Panc1 (cell line): ENCODE measurements at regions not wholly inside any gene's neighbourhood (a gene's known extent, or its start where the extent isn't known, plus 50 kb on each side); places are given as distances from the start of the nearest gene placed in this dataset.

Experiments
- ATAC-seq: fragments of 200-7000 bp; cut with Tn5 transposase; 2 replicates; pipeline ENCODE4 v1.9.1; 2020; ENCODE audit warnings: mild to moderate bottlenecking, moderate library complexity
- BruUV-seq: library from RNA; stranded (reverse); fragments of 400-500 nt; replicated peaks from 2 replicates; lab custom pipeline; 2021; lab: Mats Ljungman, UMichigan
- CTCF ChIA-PET: fragments of 300-600 bp; sonication (Branson Sonifier 250); formaldehyde crosslinking; loops from one replicate; lab custom pipeline; 2022; ENCODE audit warnings: antibody characterized with exemption; lab: Charles Lee
- POLR2A ChIA-PET: fragments of 300-600 bp; sonication (Branson Sonifier 250); formaldehyde crosslinking; loops from one replicate; lab custom pipeline; 2022; ENCODE audit warnings: antibody characterized with exemption; lab: Charles Lee
- DNase-seq: peaks from one replicate; pipeline ENCODE4 v3.0.0-alpha.2; 2010; ENCODE audit warnings: low read depth, low spot score
- H3K27ac ChIP-seq: 2 replicates; pipeline ENCODE4 v1.5.1; 2011; ENCODE audit warnings: mild to moderate bottlenecking, low read length, inconsistent platforms
- H3K27me3 ChIP-seq: fragments of 200-500 bp; sonication (Bioruptor generic); 2 replicates; pipeline ENCODE4 v1.6.0; 2014; ENCODE audit warnings: low read length, inconsistent platforms; ENCODE audit not compliant: control insufficient read depth, insufficient read depth
- H3K36me3 ChIP-seq: fragments of 200-500 bp; sonication (Bioruptor generic); 2 replicates; pipeline ENCODE4 v1.5.1; 2014; ENCODE audit warnings: inconsistent platforms, mild to moderate bottlenecking, low read length, moderate library complexity; ENCODE audit not compliant: control insufficient read depth, insufficient read depth
- H3K4me1 ChIP-seq: 2 replicates; pipeline ENCODE4 v1.5.1; 2011; ENCODE audit warnings: inconsistent platforms, mild to moderate bottlenecking, low read length, moderate library complexity; ENCODE audit not compliant: control insufficient read depth, insufficient read depth
- H3K4me3 ChIP-seq, 2 experiments: 2 replicates each; pipeline ENCODE4 v1.5.1; 2011 to 2012; ENCODE audit warnings: low read depth in 2 of 2, low read length in 2 of 2, mild to moderate bottlenecking in 2 of 2, inconsistent platforms in 1 of 2, moderate library complexity in 1 of 2
- H3K9me3 ChIP-seq: fragments of 200-500 bp; sonication (Bioruptor generic); 2 replicates; pipeline ENCODE4 v1.5.1; 2014; ENCODE audit warnings: low read depth, mild to moderate bottlenecking, inconsistent platforms, low read length, moderate library complexity; ENCODE audit not compliant: control insufficient read depth, insufficient read depth
- POLR2AphosphoS5 ChIP-seq: IDR thresholded peaks from 2 replicates; pipeline ENCODE4 v1.6.1; 2012; ENCODE audit warnings: mild to moderate bottlenecking, low read depth, low read length, moderate library complexity
- SIN3A ChIP-seq: IDR thresholded peaks from 2 replicates; pipeline ENCODE4 v1.6.1; 2012; ENCODE audit warnings: low read depth, mild to moderate bottlenecking, low read length, moderate library complexity, borderline replicate concordance; ENCODE audit not compliant: insufficient read depth
- TCF7L2 ChIP-seq: IDR thresholded peaks from 2 replicates; pipeline ENCODE4 v1.6.1; 2011; ENCODE audit warnings: mild to moderate bottlenecking, low read depth, low read length, inconsistent platforms
- in situ Hi-C: cut with HindIII; loops from 2 replicates; pipeline ENCODE4 v1.10.0; 2016; ENCODE audit warnings: low sequenced_read_pairs, low pct_unique_long_range_greater_than_20kb
- intact Hi-C: fragments of 100-400 bp; cut with micrococcal nuclease; formaldehyde crosslinking; loops from one replicate; pipeline ENCODE4 v1.10.0; 2022; ENCODE audit not compliant: unreplicated experiment
- TF ChIP-seq, protein P1 (sequence below): fragments of 450-650 bp; IDR thresholded peaks from 2 replicates; pipeline ENCODE4 v1.5.1; 2017; ENCODE audit warnings: mild to moderate bottlenecking
- TF ChIP-seq, protein P2 (sequence below), 2 experiments: IDR thresholded peaks; 2 replicates each; pipeline ENCODE4 v1.6.1; 2011 to 2012; ENCODE audit warnings: low read depth in 2 of 2, control low read depth in 1 of 2, low read length in 1 of 2, mild to moderate bottlenecking in 1 of 2, moderate library complexity in 1 of 2; ENCODE audit not compliant: insufficient read depth in 1 of 2

DNA sequence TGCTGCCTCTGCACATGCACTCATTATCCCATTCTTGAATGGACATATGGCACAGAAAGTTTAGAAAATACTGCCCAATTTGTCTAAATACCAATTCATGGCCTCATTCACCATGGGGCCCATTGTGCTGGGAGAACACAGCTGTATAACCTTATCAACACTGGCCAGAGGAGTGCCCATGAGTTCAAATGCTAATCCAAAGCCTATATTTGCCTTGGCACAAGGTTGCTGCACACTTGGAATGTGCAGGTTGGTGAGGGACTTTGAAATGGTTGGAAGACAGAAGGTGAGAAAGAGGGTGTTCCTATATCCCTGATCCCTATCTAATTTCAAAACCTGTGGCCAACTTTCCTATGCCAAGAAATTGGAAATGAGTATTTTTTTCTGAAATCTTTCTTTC is 693.9 kb upstream of the ID2 start:
- Histone ChIP-seq H3K9me3 (no peaks in the 10 kb centered on the region), H3K27me3 (no peaks in the 10 kb centered on the region), H3K27ac (no peak overlapping the region), H3K4me1 (no peaks in the 10 kb centered on the region), H3K4me3 (no peak overlapping the region), H3K36me3 (no peaks in the 10 kb centered on the region)
- POLR2A ChIA-PET, result no interaction called here
- TF ChIP-seq TCF7L2 (no peak), SIN3A (no peak), POLR2AphosphoS5 (no peak)
- TF ChIP-seq, protein P1, sequence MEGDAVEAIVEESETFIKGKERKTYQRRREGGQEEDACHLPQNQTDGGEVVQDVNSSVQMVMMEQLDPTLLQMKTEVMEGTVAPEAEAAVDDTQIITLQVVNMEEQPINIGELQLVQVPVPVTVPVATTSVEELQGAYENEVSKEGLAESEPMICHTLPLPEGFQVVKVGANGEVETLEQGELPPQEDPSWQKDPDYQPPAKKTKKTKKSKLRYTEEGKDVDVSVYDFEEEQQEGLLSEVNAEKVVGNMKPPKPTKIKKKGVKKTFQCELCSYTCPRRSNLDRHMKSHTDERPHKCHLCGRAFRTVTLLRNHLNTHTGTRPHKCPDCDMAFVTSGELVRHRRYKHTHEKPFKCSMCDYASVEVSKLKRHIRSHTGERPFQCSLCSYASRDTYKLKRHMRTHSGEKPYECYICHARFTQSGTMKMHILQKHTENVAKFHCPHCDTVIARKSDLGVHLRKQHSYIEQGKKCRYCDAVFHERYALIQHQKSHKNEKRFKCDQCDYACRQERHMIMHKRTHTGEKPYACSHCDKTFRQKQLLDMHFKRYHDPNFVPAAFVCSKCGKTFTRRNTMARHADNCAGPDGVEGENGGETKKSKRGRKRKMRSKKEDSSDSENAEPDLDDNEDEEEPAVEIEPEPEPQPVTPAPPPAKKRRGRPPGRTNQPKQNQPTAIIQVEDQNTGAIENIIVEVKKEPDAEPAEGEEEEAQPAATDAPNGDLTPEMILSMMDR, result no peak
- TF ChIP-seq, protein P2, sequence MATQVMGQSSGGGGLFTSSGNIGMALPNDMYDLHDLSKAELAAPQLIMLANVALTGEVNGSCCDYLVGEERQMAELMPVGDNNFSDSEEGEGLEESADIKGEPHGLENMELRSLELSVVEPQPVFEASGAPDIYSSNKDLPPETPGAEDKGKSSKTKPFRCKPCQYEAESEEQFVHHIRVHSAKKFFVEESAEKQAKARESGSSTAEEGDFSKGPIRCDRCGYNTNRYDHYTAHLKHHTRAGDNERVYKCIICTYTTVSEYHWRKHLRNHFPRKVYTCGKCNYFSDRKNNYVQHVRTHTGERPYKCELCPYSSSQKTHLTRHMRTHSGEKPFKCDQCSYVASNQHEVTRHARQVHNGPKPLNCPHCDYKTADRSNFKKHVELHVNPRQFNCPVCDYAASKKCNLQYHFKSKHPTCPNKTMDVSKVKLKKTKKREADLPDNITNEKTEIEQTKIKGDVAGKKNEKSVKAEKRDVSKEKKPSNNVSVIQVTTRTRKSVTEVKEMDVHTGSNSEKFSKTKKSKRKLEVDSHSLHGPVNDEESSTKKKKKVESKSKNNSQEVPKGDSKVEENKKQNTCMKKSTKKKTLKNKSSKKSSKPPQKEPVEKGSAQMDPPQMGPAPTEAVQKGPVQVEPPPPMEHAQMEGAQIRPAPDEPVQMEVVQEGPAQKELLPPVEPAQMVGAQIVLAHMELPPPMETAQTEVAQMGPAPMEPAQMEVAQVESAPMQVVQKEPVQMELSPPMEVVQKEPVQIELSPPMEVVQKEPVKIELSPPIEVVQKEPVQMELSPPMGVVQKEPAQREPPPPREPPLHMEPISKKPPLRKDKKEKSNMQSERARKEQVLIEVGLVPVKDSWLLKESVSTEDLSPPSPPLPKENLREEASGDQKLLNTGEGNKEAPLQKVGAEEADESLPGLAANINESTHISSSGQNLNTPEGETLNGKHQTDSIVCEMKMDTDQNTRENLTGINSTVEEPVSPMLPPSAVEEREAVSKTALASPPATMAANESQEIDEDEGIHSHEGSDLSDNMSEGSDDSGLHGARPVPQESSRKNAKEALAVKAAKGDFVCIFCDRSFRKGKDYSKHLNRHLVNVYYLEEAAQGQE (IDR thresholded peaks at IDR 0.05; ENCODE audit: insufficient read depth in 1 of 2, low read depth in 2 of 2, low read length in 1 of 2), result no peak
- intact Hi-C loops (no loop called here), in situ Hi-C loops (no loop called here)
- CTCF ChIA-PET, result no interaction called here
- ATAC-seq (no peak), DNase-seq (no peak)
- no TSS peak for BruUV-seq

DNA sequence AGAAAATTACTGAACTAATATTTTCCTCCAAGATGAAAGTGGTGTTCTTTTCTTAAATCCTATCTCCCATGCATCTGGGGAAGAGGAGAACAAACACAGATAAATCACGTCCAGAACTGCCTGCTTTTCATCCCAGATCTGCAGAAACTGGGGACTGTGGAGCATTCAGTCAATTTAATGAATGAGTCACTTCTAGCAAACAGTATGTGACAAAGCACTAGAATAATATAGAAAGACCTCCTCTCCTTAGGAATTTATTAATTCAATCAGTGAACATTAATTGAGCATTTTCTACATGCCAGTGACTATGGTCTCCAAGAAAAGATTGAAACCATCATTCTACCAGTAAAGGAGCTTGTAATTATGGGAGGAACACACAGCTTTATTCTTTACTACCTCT is 693.4 kb upstream of the ID2 start:
- no TSS peak for BruUV-seq
- no peak for ATAC-seq
- CTCF ChIA-PET, result no interaction called here

More for the DNA sequence above, 693.4 kb upstream of the ID2 start:
- H3K27ac ChIP-seq, result no peak overlapping the region
- TF ChIP-seq POLR2AphosphoS5, result no peak
- no peak for TF ChIP-seq TCF7L2
- TF ChIP-seq, protein P1, result no peak
- TF ChIP-seq, protein P2 (IDR thresholded peaks at IDR 0.05; ENCODE audit: insufficient read depth in 1 of 2, low read depth in 2 of 2, low read length in 1 of 2), result no peak
- no peak for TF ChIP-seq SIN3A
- intact Hi-C loops (no loop called here), in situ Hi-C loops (no loop called here)
- no peaks in the 10 kb centered on the region for H3K9me3 ChIP-seq
- H3K36me3 ChIP-seq, result no peaks in the 10 kb centered on the region
- H3K4me1 ChIP-seq, result no peaks in the 10 kb centered on the region
- POLR2A ChIA-PET, result no interaction called here
- no peaks in the 10 kb centered on the region for H3K27me3 ChIP-seq
- DNase-seq, result no peak
- no peak overlapping the region for H3K4me3 ChIP-seq
